GM18861 (cell line): ENCODE measurements at regions not wholly inside any gene's neighbourhood (a gene's known extent, or its start where the extent isn't known, plus 50 kb on each side); places are given as distances from the start of the nearest gene placed in this dataset.
"Not testable (repeated sequence)": the region's sequence is repeated elsewhere in the genome, so short reads cannot be mapped to it uniquely, and the experiment has no call there.

Source experiments
- ATAC-seq: cut with Tn5 transposase; IDR thresholded peaks from one replicate; pipeline ENCODE4 v1.9.1; 2021; ENCODE audit not compliant: unreplicated experiment

GRCh38 chr20:26373066-26373465 lies 676.4 kb upstream of the ZNF337 start:
- not testable (repeated sequence) for ATAC-seq

GRCh38 chr20:26354511-26354910 lies 657.9 kb upstream of the ZNF337 start:
- no peak for ATAC-seq

GRCh38 chr20:26347396-26347795 lies 650.7 kb upstream of the ZNF337 start:
- no peak for ATAC-seq

GRCh38 chr20:26340460-26341065 lies 643.9 kb upstream of the ZNF337 start:
- ATAC-seq = not testable (repeated sequence)

- no peak for ATAC-seq
Observed at GRCh38 chr20:26324177-26324576, 627.5 kb upstream of the ZNF337 start.

GRCh38 chr20:26315054-26315453 lies 618.4 kb upstream of the ZNF337 start:
- ATAC-seq = no peak

GRCh38 chr20:26309720-26310119 lies 613.1 kb upstream of the ZNF337 start:
- ATAC-seq = not testable (repeated sequence)

- no peak for ATAC-seq
Observed at GRCh38 chr20:26308961-26309360, 612.3 kb upstream of the ZNF337 start.

- no peak for ATAC-seq
Observed at GRCh38 chr20:26295006-26295405, 598.4 kb upstream of the ZNF337 start.

GRCh38 chr20:26288379-26289061 lies 591.9 kb upstream of the ZNF337 start:
- not testable (repeated sequence) for ATAC-seq

GRCh38 chr20:26279238-26279637 lies 582.6 kb upstream of the ZNF337 start:
- no peak for ATAC-seq

GRCh38 chr20:26277339-26277738 lies 580.7 kb upstream of the ZNF337 start:
- ATAC-seq = no peak

GRCh38 chr20:26276554-26277210 lies 580.0 kb upstream of the ZNF337 start:
- no peak for ATAC-seq

GRCh38 chr20:26268762-26269161 lies 572.1 kb upstream of the ZNF337 start:
- ATAC-seq = not testable (repeated sequence)

- ATAC-seq = not testable (repeated sequence)
Observed at GRCh38 chr20:26260925-26261324, 564.3 kb upstream of the ZNF337 start.

- ATAC-seq = not testable (repeated sequence)
Observed at GRCh38 chr20:26252311-26252975, 555.8 kb upstream of the ZNF337 start.

GRCh38 chr20:26251376-26251775 lies 554.7 kb upstream of the ZNF337 start:
- not testable (repeated sequence) for ATAC-seq

- ATAC-seq = not testable (repeated sequence)
Observed at GRCh38 chr20:26250249-26251114, 553.8 kb upstream of the ZNF337 start.

GRCh38 chr20:26243731-26244130 lies 547.1 kb upstream of the ZNF337 start:
- no peak for ATAC-seq

GRCh38 chr20:26220609-26221008 lies 524.0 kb upstream of the ZNF337 start:
- ATAC-seq = not testable (repeated sequence)

GRCh38 chr20:26219546-26219945 lies 522.9 kb upstream of the ZNF337 start:
- ATAC-seq = not testable (repeated sequence)
